ENCODE measurements at regions not wholly inside any gene's neighbourhood (a gene's known extent, or its start where the extent isn't known, plus 50 kb on each side); places are given as distances from the start of the nearest gene placed in this dataset.

GRCh38 chr1:116253566-116254382 is 119.3 kb upstream of the ATP1A1 start:
- H3K27ac Mint-ChIP-seq: no peak overlapping the region
- no peaks in the 10 kb centered on the region for H3K9me3 Mint-ChIP-seq (ENCODE audit: low read depth)
- no peaks in the 10 kb centered on the region for H3K36me3 Mint-ChIP-seq
- no peak overlapping the region for H3K4me3 Mint-ChIP-seq
- H3K4me1 Mint-ChIP-seq (ENCODE audit: low read depth): peaks cover 9% of the 10 kb centered on the region
- H3K27me3 Mint-ChIP-seq: no peaks in the 10 kb centered on the region

- no peak overlapping the region for H3K27ac Mint-ChIP-seq
- H3K27me3 Mint-ChIP-seq: no peaks in the 10 kb centered on the region
These were observed 118.3 kb upstream of the ATP1A1 start for GRCh38 chr1:116254776-116255175.

GRCh38 chr1:116255486-116256285 is 117.4 kb upstream of the ATP1A1 start:
- Mint-ChIP-seq H3K36me3 (no peaks in the 10 kb centered on the region), H3K4me1 (ENCODE audit: low read depth) (peaks cover 22% of the 10 kb centered on the region), H3K27ac (no peak overlapping the region), H3K9me3 (ENCODE audit: low read depth) (no peaks in the 10 kb centered on the region), H3K4me3 (no peak overlapping the region), H3K27me3 (no peaks in the 10 kb centered on the region)

More at GRCh38 chr1:116254776-116255175, 118.3 kb upstream of the ATP1A1 start:
- no peaks in the 10 kb centered on the region for H3K36me3 Mint-ChIP-seq
- peaks cover 17% of the 10 kb centered on the region for H3K4me1 Mint-ChIP-seq (ENCODE audit: low read depth)
- no peaks in the 10 kb centered on the region for H3K9me3 Mint-ChIP-seq (ENCODE audit: low read depth)
- no peak overlapping the region for H3K4me3 Mint-ChIP-seq

GRCh38 chr1:116256286-116256649 is 116.8 kb upstream of the ATP1A1 start:
- Mint-ChIP-seq H3K9me3 (ENCODE audit: low read depth) (no peaks in the 10 kb centered on the region), H3K27me3 (no peaks in the 10 kb centered on the region), H3K4me1 (ENCODE audit: low read depth) (peaks cover 28% of the 10 kb centered on the region), H3K36me3 (no peaks in the 10 kb centered on the region), H3K4me3 (no peak overlapping the region), H3K27ac (no peak overlapping the region)

- no peak overlapping the region for H3K4me3 Mint-ChIP-seq
- peaks cover 32% of the 10 kb centered on the region for H3K4me1 Mint-ChIP-seq (ENCODE audit: low read depth)
- H3K27ac Mint-ChIP-seq: no peak overlapping the region
- no peaks in the 10 kb centered on the region for H3K9me3 Mint-ChIP-seq (ENCODE audit: low read depth)
- H3K27me3 Mint-ChIP-seq: no peaks in the 10 kb centered on the region
- H3K36me3 Mint-ChIP-seq: no peaks in the 10 kb centered on the region
These were observed 116.2 kb upstream of the ATP1A1 start for GRCh38 chr1:116256875-116257274.

GRCh38 chr1:116257341-116257767 is 115.7 kb upstream of the ATP1A1 start:
- no peaks in the 10 kb centered on the region for H3K36me3 Mint-ChIP-seq
- no peak overlapping the region for H3K4me3 Mint-ChIP-seq
- no peaks in the 10 kb centered on the region for H3K9me3 Mint-ChIP-seq (ENCODE audit: low read depth)
- no peaks in the 10 kb centered on the region for H3K27me3 Mint-ChIP-seq
- peaks cover 37% of the 10 kb centered on the region for H3K4me1 Mint-ChIP-seq (ENCODE audit: low read depth)
- H3K27ac Mint-ChIP-seq: no peak overlapping the region

GRCh38 chr1:116257836-116258235 is 115.2 kb upstream of the ATP1A1 start:
- H3K4me3 Mint-ChIP-seq: no peak overlapping the region

GRCh38 chr1:116258668-116259419 is 114.2 kb upstream of the ATP1A1 start:
- no peaks in the 10 kb centered on the region for H3K36me3 Mint-ChIP-seq
- H3K27ac Mint-ChIP-seq: no peak overlapping the region
- no peaks in the 10 kb centered on the region for H3K27me3 Mint-ChIP-seq
- H3K9me3 Mint-ChIP-seq (ENCODE audit: low read depth): no peaks in the 10 kb centered on the region
- H3K4me1 Mint-ChIP-seq (ENCODE audit: low read depth): peaks cover 45% of the 10 kb centered on the region
- no peak overlapping the region for H3K4me3 Mint-ChIP-seq

More at GRCh38 chr1:116257836-116258235, 115.2 kb upstream of the ATP1A1 start:
- Mint-ChIP-seq H3K36me3 (no peaks in the 10 kb centered on the region), H3K9me3 (ENCODE audit: low read depth) (no peaks in the 10 kb centered on the region), H3K4me1 (ENCODE audit: low read depth) (peaks cover 42% of the 10 kb centered on the region), H3K27me3 (no peaks in the 10 kb centered on the region), H3K27ac (no peak overlapping the region)

GRCh38 chr1:116259663-116260062 is 113.4 kb upstream of the ATP1A1 start:
- no peaks in the 10 kb centered on the region for H3K9me3 Mint-ChIP-seq (ENCODE audit: low read depth)
- no peak overlapping the region for H3K27ac Mint-ChIP-seq
- H3K4me1 Mint-ChIP-seq (ENCODE audit: low read depth): peaks cover 47% of the 10 kb centered on the region
- no peaks in the 10 kb centered on the region for H3K36me3 Mint-ChIP-seq
- H3K4me3 Mint-ChIP-seq: no peak overlapping the region
- H3K27me3 Mint-ChIP-seq: no peaks in the 10 kb centered on the region

GRCh38 chr1:116260115-116260514 is 112.9 kb upstream of the ATP1A1 start:
- Mint-ChIP-seq H3K27me3 (no peaks in the 10 kb centered on the region), H3K36me3 (no peaks in the 10 kb centered on the region), H3K4me3 (no peak overlapping the region), H3K4me1 (ENCODE audit: low read depth) (peaks cover 44% of the 10 kb centered on the region), H3K27ac (no peak overlapping the region), H3K9me3 (ENCODE audit: low read depth) (no peaks in the 10 kb centered on the region)

GRCh38 chr1:116260621-116261020 is 112.4 kb upstream of the ATP1A1 start:
- Mint-ChIP-seq H3K27me3 (no peaks in the 10 kb centered on the region), H3K27ac (no peak overlapping the region), H3K4me1 (ENCODE audit: low read depth) (peaks cover 41% of the 10 kb centered on the region), H3K9me3 (ENCODE audit: low read depth) (no peaks in the 10 kb centered on the region), H3K36me3 (no peaks in the 10 kb centered on the region), H3K4me3 (no peak overlapping the region)

GRCh38 chr1:116261227-116261626 is 111.8 kb upstream of the ATP1A1 start:
- H3K27me3 Mint-ChIP-seq: no peaks in the 10 kb centered on the region
- H3K27ac Mint-ChIP-seq: no peak overlapping the region
- peaks cover 39% of the 10 kb centered on the region for H3K4me1 Mint-ChIP-seq (ENCODE audit: low read depth)
- no peaks in the 10 kb centered on the region for H3K36me3 Mint-ChIP-seq
- H3K4me3 Mint-ChIP-seq: no peak overlapping the region
- no peaks in the 10 kb centered on the region for H3K9me3 Mint-ChIP-seq (ENCODE audit: low read depth)

- Mint-ChIP-seq H3K9me3 (ENCODE audit: low read depth) (peaks cover 2% of the 10 kb centered on the region), H3K27ac (no peak overlapping the region), H3K27me3 (no peaks in the 10 kb centered on the region), H3K4me1 (ENCODE audit: low read depth) (peaks cover 40% of the 10 kb centered on the region), H3K4me3 (no peak overlapping the region), H3K36me3 (no peaks in the 10 kb centered on the region)
These were observed 110.6 kb upstream of the ATP1A1 start for GRCh38 chr1:116262207-116262994.

- Mint-ChIP-seq H3K4me1 (ENCODE audit: low read depth) (peaks cover 44% of the 10 kb centered on the region), H3K27me3 (no peaks in the 10 kb centered on the region), H3K4me3 (no peak overlapping the region), H3K36me3 (no peaks in the 10 kb centered on the region), H3K27ac (no peak overlapping the region), H3K9me3 (ENCODE audit: low read depth) (peaks cover 3% of the 10 kb centered on the region)
These were observed 110.1 kb upstream of the ATP1A1 start for GRCh38 chr1:116262995-116263385.
